ENCODE measurements at regions not wholly inside any gene's neighbourhood (a gene's known extent, or its start where the extent isn't known, plus 50 kb on each side); places are given as distances from the start of the nearest gene placed in this dataset.

DNA sequence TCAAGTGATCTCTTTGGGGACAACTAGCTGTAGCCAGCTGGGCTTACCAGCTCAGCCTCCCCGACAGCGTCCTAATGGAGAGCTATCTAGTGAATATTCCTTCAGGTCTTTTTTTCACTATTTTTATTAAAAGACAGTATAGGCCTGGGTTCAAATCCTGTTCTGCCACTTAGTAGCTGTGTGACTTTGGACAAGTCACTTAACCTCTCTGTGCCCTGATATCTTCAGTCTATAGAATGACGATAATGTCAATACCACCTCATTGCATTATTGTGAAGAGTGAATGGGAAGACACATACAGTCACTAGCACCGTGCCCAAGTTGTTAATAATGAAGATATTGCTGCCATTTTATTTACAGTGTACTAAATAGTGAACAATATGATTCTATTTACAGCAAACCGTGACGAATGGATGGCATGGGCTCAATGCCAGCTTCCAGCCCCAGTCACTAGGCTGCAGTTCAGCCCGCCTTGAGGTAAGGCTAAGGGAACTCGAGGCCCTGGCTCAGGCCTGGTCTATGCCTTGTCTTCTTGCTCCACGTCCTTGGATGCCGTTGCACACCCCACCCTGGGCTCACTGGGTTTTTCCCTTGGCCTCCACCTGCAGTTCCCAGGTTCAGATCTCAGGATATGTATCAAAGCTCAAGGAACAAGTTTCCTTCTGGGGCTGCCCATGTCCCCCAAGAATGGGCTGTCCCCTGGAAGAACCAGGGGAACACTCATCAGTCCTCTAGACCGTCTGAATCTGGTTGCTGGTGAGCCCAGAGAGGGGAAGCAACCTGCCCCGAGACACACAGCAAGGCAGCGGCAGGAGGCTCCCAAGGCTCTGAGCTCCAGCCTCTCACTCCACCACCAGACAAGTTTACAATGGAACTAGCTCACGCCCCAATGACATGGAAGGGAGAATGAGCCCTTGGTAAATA is 95.4 kb upstream of the TNRC6C start:
- TF ChIP-seq POLR2AphosphoS2 (IDR thresholded peaks at IDR 0.05; ENCODE audit: low read length): no peak
- no peak for TF ChIP-seq IRF9 (tag; IDR thresholded peaks at IDR 0.05)
- TF ChIP-seq DEAF1 (CRISPR knock-in tag; IDR thresholded peaks at IDR 0.05): no peak
- TF ChIP-seq, protein P1, sequence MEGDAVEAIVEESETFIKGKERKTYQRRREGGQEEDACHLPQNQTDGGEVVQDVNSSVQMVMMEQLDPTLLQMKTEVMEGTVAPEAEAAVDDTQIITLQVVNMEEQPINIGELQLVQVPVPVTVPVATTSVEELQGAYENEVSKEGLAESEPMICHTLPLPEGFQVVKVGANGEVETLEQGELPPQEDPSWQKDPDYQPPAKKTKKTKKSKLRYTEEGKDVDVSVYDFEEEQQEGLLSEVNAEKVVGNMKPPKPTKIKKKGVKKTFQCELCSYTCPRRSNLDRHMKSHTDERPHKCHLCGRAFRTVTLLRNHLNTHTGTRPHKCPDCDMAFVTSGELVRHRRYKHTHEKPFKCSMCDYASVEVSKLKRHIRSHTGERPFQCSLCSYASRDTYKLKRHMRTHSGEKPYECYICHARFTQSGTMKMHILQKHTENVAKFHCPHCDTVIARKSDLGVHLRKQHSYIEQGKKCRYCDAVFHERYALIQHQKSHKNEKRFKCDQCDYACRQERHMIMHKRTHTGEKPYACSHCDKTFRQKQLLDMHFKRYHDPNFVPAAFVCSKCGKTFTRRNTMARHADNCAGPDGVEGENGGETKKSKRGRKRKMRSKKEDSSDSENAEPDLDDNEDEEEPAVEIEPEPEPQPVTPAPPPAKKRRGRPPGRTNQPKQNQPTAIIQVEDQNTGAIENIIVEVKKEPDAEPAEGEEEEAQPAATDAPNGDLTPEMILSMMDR (IDR thresholded peaks at IDR 0.05 in 2 of 3, conservative IDR thresholded peaks at IDR 0.05 in 1 of 3; ENCODE audit: insufficient read depth in 2 of 3, low read depth in 1 of 3, low read length in 3 of 3): no peak
- TF ChIP-seq ZNF3 (CRISPR knock-in tag; IDR thresholded peaks at IDR 0.05): no peak
- TF ChIP-seq CXXC5 (CRISPR knock-in tag; IDR thresholded peaks at IDR 0.05): no peak
- no peak for TF ChIP-seq ZFP30 (CRISPR knock-in tag; IDR thresholded peaks at IDR 0.05; ENCODE audit: borderline replicate concordance)
- TF ChIP-seq GABPA (tag; conservative IDR thresholded peaks at IDR 0.05; ENCODE audit: low read depth): no peak
- TF ChIP-seq SETDB1 (IDR thresholded peaks at IDR 0.05; ENCODE audit: low read length): no peak
- no peak for TF ChIP-seq TCF3 (CRISPR knock-in tag; IDR thresholded peaks at IDR 0.05)
- no peak for TF ChIP-seq SAP30 (IDR thresholded peaks at IDR 0.05; ENCODE audit: borderline replicate concordance, insufficient read depth, low read depth, low read length, poor library complexity, severe bottlenecking)
- TF ChIP-seq, protein P2, sequence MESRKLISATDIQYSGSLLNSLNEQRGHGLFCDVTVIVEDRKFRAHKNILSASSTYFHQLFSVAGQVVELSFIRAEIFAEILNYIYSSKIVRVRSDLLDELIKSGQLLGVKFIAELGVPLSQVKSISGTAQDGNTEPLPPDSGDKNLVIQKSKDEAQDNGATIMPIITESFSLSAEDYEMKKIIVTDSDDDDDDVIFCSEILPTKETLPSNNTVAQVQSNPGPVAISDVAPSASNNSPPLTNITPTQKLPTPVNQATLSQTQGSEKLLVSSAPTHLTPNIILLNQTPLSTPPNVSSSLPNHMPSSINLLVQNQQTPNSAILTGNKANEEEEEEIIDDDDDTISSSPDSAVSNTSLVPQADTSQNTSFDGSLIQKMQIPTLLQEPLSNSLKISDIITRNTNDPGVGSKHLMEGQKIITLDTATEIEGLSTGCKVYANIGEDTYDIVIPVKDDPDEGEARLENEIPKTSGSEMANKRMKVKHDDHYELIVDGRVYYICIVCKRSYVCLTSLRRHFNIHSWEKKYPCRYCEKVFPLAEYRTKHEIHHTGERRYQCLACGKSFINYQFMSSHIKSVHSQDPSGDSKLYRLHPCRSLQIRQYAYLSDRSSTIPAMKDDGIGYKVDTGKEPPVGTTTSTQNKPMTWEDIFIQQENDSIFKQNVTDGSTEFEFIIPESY (CRISPR knock-in tag; IDR thresholded peaks at IDR 0.05): no peak
- no peak for TF ChIP-seq XRCC5 (IDR thresholded peaks at IDR 0.05; ENCODE audit: low read depth, low read length)
